Thyroid gland (tissue), 4 donors: ENCODE measurements at regions not wholly inside any gene's neighbourhood (a gene's known extent, or its start where the extent isn't known, plus 50 kb on each side); places are given as distances from the start of the nearest gene placed in this dataset.

ENCODE experiments used
- DNase-seq, 2 donors: peaks; one replicate each; pipeline ENCODE4 v3.0.0-alpha.2; 2019
- H3K27ac ChIP-seq, 3 donors: fragments of 200-600 bp; sonication (generic); 1 replicate in 2 of 3; 2 replicates in 1 of 3; pipeline ENCODE4 v1.5.1; 2016 to 2019; ENCODE audit warnings: mild to moderate bottlenecking in 1 of 3, moderate library complexity in 1 of 3
- H3K27me3 ChIP-seq: fragments of 200-600 bp; sonication (generic); one replicate; pipeline ENCODE4 v1.5.1; 2019
- H3K36me3 ChIP-seq, 2 donors: fragments of 200-600 bp; sonication (generic); one replicate each; pipeline ENCODE4 v1.5.1; 2016 to 2019
- H3K4me1 ChIP-seq, 2 donors: fragments of 200-600 bp; sonication (generic); one replicate each; pipeline ENCODE4 v1.5.1; 2017 to 2019
- H3K4me3 ChIP-seq, 3 donors: fragments of 200-600 bp; sonication (generic); replicated peaks in 1 of 3; 1 replicate in 2 of 3; 2 replicates in 1 of 3; pipeline ENCODE4 v1.5.1; 2016; ENCODE audit warnings: mild to moderate bottlenecking in 1 of 3
- H3K9me3 ChIP-seq: fragments of 200-600 bp; sonication (generic); one replicate; pipeline ENCODE4 v1.5.1; 2017
- POLR2A ChIP-seq, 2 donors: fragments of 450-650 bp; IDR thresholded peaks; one replicate each; pipeline ENCODE4 v1.6.1; 2017; ENCODE audit warnings: antibody characterized with exemption in 2 of 2, mild to moderate bottlenecking in 2 of 2, moderate library complexity in 1 of 2
- WGBS, 2 donors: methylation state at CpG; one replicate each; pipeline ENCODE4 v1.1.5; 2017; 5-methylcytosine and 5-hydroxymethylcytosine counted together
- intact Hi-C: fragments of 100-400 bp; cut with DNase I; formaldehyde crosslinking; loops from one replicate; pipeline ENCODE4 v1.15.1; 2023
- TF ChIP-seq, protein P1 (sequence below), 6 experiments: fragments of 200-600 bp in 3 of 6; fragments of 450-650 bp in 3 of 6; sonication (generic) in 3 of 6; IDR thresholded peaks; one replicate each; pipeline ENCODE4 v1.5.1; 2016 to 2019; ENCODE audit warnings: antibody characterized with exemption in 6 of 6, mild to moderate bottlenecking in 2 of 6, inconsistent platforms in 1 of 6, moderate library complexity in 1 of 6

DNA sequence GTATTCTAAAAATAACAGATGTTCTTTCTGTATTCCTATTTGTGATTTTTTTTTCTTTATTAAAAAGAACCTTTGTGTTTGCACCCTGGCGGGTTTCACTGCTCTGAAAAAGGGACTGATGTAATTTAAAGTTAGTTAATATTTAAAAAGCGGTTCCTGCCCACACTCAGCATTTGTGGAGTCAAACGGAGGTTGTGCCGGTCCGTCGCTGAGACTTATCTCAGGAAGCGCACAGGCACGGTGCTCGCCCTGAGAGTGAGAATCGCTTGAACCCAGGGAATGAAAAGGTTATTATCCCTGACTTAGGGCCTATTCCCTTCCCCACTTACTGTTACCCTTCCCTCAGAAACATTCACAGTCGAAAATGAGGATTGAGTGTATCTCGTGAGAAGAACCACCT is 366.7 kb downstream of the THBS2 start:
- WGBS, 2 donors, result 89 to 91% methylated on average over 12 of the region's 12 CpGs
- no peaks in the 10 kb centered on the region for H3K27me3 ChIP-seq
- TF ChIP-seq POLR2A (IDR thresholded peaks at IDR 0.05), result no peak
- TF ChIP-seq, protein P1, sequence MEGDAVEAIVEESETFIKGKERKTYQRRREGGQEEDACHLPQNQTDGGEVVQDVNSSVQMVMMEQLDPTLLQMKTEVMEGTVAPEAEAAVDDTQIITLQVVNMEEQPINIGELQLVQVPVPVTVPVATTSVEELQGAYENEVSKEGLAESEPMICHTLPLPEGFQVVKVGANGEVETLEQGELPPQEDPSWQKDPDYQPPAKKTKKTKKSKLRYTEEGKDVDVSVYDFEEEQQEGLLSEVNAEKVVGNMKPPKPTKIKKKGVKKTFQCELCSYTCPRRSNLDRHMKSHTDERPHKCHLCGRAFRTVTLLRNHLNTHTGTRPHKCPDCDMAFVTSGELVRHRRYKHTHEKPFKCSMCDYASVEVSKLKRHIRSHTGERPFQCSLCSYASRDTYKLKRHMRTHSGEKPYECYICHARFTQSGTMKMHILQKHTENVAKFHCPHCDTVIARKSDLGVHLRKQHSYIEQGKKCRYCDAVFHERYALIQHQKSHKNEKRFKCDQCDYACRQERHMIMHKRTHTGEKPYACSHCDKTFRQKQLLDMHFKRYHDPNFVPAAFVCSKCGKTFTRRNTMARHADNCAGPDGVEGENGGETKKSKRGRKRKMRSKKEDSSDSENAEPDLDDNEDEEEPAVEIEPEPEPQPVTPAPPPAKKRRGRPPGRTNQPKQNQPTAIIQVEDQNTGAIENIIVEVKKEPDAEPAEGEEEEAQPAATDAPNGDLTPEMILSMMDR (IDR thresholded peaks at IDR 0.05), result no peak
- no peaks in the 10 kb centered on the region for H3K36me3 ChIP-seq
- no peak for DNase-seq
- H3K27ac ChIP-seq, result no peak overlapping the region
- intact Hi-C loops, result no loop called here
- no peak overlapping the region for H3K4me3 ChIP-seq
- no peaks in the 10 kb centered on the region for H3K4me1 ChIP-seq
- H3K9me3 ChIP-seq, result no peaks in the 10 kb centered on the region

DNA sequence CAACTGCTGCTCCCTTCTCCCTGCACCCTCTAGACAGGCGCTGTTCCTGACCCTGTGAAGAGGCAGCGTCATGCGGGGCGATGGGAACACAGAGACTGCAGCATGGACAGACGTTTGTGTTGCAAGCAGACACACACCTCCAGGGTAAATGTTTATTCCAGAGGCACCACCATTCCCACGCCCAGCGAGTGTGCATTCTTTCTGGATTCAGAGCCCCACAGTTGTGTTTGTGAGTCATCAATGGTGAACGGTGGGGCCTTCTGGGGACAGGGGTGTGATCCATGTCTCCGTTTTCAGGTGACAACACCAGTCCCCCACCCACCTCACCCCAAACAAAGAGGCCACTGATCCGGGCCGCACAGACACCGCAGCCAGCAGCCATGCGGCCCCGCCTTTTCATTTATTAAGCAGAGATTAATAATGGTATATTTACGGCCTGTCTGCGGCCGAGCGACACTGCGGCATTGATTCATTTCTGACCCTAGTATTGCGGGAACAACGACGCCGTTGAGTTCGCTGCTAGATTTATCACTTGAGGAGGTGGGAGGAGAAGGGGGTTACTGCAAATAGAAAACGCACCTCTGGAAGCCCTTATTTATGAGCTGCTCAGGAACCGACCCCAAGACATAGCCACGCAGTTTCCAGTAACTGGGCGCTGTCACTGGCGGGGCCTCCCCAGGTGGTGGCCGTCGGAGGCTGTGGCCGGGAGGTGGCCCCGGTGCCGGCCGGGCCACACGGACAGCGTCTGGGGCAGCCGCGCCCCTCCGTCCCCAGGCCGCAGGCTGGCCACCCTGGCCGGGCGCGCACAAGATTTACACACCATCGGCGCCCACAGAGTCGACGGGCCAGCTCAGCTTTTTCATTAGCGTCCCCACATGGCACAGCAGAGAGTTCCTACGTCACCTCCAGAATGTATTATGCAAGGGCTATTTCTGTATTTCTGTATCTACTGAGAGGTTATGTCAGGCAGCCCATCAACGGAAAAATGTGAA is 367.6 kb downstream of the THBS2 start:
- H3K4me3 ChIP-seq, result no peak overlapping the region
- no peaks in the 10 kb centered on the region for H3K27me3 ChIP-seq
- H3K27ac ChIP-seq, result no peak overlapping the region
- H3K4me1 ChIP-seq, result no peaks in the 10 kb centered on the region
- TF ChIP-seq, protein P1 (IDR thresholded peaks at IDR 0.05), result no peak
- no peak for TF ChIP-seq POLR2A (IDR thresholded peaks at IDR 0.05)
- 92% methylated on average over 46 to 51 of the region's 51 CpGs for WGBS, 2 donors
- intact Hi-C loops, result loop anchor here (2.0 kb wide), 1 partner anchor 515 kb away; no protein-coding TSS in a partner anchor
- DNase-seq, result no peak
- no peaks in the 10 kb centered on the region for H3K9me3 ChIP-seq
- no peaks in the 10 kb centered on the region for H3K36me3 ChIP-seq

DNA sequence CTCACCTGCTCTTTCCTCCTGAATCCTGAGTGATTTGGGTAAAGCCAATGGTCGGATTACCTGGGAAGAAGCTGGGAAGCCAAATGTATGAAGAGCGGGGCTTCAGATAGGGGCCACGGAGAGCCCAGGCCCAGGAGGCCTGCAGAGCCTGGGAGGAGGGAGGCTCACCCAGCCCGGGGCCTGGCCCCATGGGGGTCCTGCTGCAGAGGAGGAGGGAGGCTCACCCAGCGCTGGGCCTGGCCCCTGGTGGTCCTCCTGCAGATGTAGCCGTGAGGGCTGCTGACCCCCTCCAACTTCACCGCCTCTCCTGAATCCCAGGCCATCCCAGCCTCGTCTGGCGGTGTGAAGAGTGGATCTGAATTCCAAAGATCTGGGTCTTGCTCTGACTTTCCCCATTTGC is 368.4 kb downstream of the THBS2 start:
- no peaks in the 10 kb centered on the region for H3K9me3 ChIP-seq
- intact Hi-C loops, result loop anchor here (2.0 kb wide), 1 partner anchor 514 kb away; no protein-coding TSS in a partner anchor
- WGBS, 2 donors, result 84 to 85% methylated on average over 9 of the region's 9 CpGs
- no peaks in the 10 kb centered on the region for H3K27me3 ChIP-seq
- TF ChIP-seq POLR2A (IDR thresholded peaks at IDR 0.05), result no peak
- TF ChIP-seq, protein P1 (IDR thresholded peaks at IDR 0.05), result no peak
- no peak overlapping the region for H3K27ac ChIP-seq
- no peak for DNase-seq
- H3K4me1 ChIP-seq, result no peaks in the 10 kb centered on the region
- no peaks in the 10 kb centered on the region for H3K36me3 ChIP-seq
- no peak overlapping the region for H3K4me3 ChIP-seq

DNA sequence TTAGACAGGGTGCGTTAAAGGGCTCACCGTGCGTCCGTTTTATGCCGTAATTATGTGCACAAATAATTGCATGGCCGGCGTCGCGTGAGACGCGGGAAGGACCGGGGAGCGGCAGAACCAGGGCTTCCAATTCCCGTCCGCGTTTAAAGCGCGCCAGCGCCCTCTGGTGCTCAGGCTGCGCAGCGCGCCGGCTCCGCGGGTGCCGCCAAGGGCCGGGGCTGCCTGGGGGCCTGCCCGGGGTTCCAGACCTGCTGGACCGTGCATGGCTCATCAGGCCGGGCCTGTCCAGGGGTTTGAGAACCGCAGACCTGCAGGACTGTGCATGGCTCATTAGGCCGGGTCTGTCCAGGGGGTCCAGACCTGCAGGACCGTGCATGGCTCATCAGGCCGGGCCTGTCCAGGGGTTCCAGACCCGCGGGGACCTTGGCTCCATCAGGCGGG is 369.0 kb downstream of the THBS2 start:
- TF ChIP-seq, protein P1 (IDR thresholded peaks at IDR 0.05), result peak; percentile 66 to 97 (median 88)
- TF ChIP-seq POLR2A (IDR thresholded peaks at IDR 0.05), result no peak
- H3K4me3 ChIP-seq, result peak overlapping the region in 1 of 3 donors; percentile 11
- intact Hi-C loops, result loop anchor here (2.0 kb wide), 1 partner anchor 514 kb away; no protein-coding TSS in a partner anchor
- peak; percentile 60 to 65 for DNase-seq
- H3K27ac ChIP-seq, result no peak overlapping the region
- WGBS, 2 donors, result 23 to 26% methylated on average over 19 to 25 of the region's 37 CpGs
- H3K4me1 ChIP-seq, result no peaks in the 10 kb centered on the region
- no peaks in the 10 kb centered on the region for H3K36me3 ChIP-seq
- no peaks in the 10 kb centered on the region for H3K9me3 ChIP-seq
- no peaks in the 10 kb centered on the region for H3K27me3 ChIP-seq
